Loucy (cell line): ENCODE measurements at regions not wholly inside any gene's neighbourhood (a gene's known extent, or its start where the extent isn't known, plus 50 kb on each side); places are given as distances from the start of the nearest gene placed in this dataset.

ENCODE experiments used
- H2AFZ ChIP-seq: fragments of 200-600 bp; sonication (generic); 2 replicates; pipeline ENCODE4 v1.6.0; 2016; ENCODE audit warnings: antibody characterized with exemption, mild to moderate bottlenecking, low read length, moderate library complexity
- H3F3A ChIP-seq: fragments of 200-600 bp; 2 replicates; pipeline ENCODE4 v1.6.0; 2016; ENCODE audit warnings: antibody characterized with exemption, low read depth, mild to moderate bottlenecking
- H3K27me3 ChIP-seq: fragments of 200-600 bp; sonication (generic); 2 replicates; pipeline ENCODE4 v1.6.1; 2014; ENCODE audit warnings: low read length, mild to moderate bottlenecking; ENCODE audit not compliant: insufficient read depth, poor library complexity, severe bottlenecking
- H3K36me3 ChIP-seq: fragments of 200-600 bp; sonication (generic); 2 replicates; pipeline ENCODE4 v1.6.1; 2016; ENCODE audit warnings: low read length; ENCODE audit not compliant: insufficient read depth
- H3K4me1 ChIP-seq: fragments of 200-600 bp; sonication (generic); 2 replicates; pipeline ENCODE4 v1.5.1; 2014; ENCODE audit warnings: low read length, mild to moderate bottlenecking; ENCODE audit not compliant: insufficient read depth, poor library complexity, severe bottlenecking
- H3K4me2 ChIP-seq: fragments of 200-600 bp; sonication (generic); 2 replicates; pipeline ENCODE4 v1.6.0; 2014; ENCODE audit warnings: antibody characterized with exemption, low read length, low read depth, mild to moderate bottlenecking; ENCODE audit not compliant: poor library complexity, severe bottlenecking
- H3K4me3 ChIP-seq: fragments of 200-600 bp; sonication (generic); 2 replicates; pipeline ENCODE4 v1.5.1; 2014; ENCODE audit warnings: low read length, mild to moderate bottlenecking, mixed read lengths; ENCODE audit not compliant: poor library complexity, severe bottlenecking
- H3K79me2 ChIP-seq: fragments of 200-600 bp; sonication (generic); 2 replicates; pipeline ENCODE4 v1.6.1; 2014; ENCODE audit warnings: low read length; ENCODE audit not compliant: insufficient read depth
- H3K9ac ChIP-seq: fragments of 200-600 bp; sonication (generic); 2 replicates; pipeline ENCODE4 v1.6.0; 2014; ENCODE audit warnings: mild to moderate bottlenecking, low read depth, low read length, moderate library complexity; ENCODE audit not compliant: poor library complexity, severe bottlenecking
- H3K9me2 ChIP-seq: fragments of 200-600 bp; sonication (generic); replicated peaks from 2 replicates; pipeline ENCODE4 v1.6.1; 2016; ENCODE audit warnings: low read depth, low read length, mixed read lengths
- H3K9me3 ChIP-seq: fragments of 200-600 bp; sonication (generic); 2 replicates; pipeline ENCODE4 v1.6.1; 2014; ENCODE audit warnings: mild to moderate bottlenecking, antibody characterized with exemption, low read length, low read depth; ENCODE audit not compliant: insufficient read depth
- H4K20me1 ChIP-seq: fragments of 200-600 bp; sonication (generic); 2 replicates; pipeline ENCODE4 v1.6.0; 2014; ENCODE audit warnings: antibody characterized with exemption, low read length, mild to moderate bottlenecking; ENCODE audit not compliant: insufficient read depth, poor library complexity, severe bottlenecking
- CTCF ChIP-seq: fragments of 200-600 bp; sonication (generic); conservative IDR thresholded peaks from 2 replicates; pipeline ENCODE4 v1.5.1; 2014; ENCODE audit warnings: mild to moderate bottlenecking, antibody characterized with exemption, low read length
- EZH2phosphoT487 ChIP-seq: fragments of 200-600 bp; IDR thresholded peaks from 2 replicates; pipeline ENCODE4 v1.6.1; 2018; ENCODE audit warnings: antibody characterized with exemption, mild to moderate bottlenecking, moderate library complexity, borderline replicate concordance

- Histone ChIP-seq H4K20me1 (no peaks in the 10 kb centered on the region), H3K4me3 (no peak overlapping the region)
These were observed 54.7 kb upstream of the JDP2 start for GRCh38 chr14:75373133-75373532.

GRCh38 chr14:75373616-75374015, 54.2 kb upstream of the JDP2 start:
- H3K79me2 ChIP-seq: no peaks in the 10 kb centered on the region

More at GRCh38 chr14:75373133-75373532, 54.7 kb upstream of the JDP2 start:
- Histone ChIP-seq H3K27me3 (no peaks in the 10 kb centered on the region), H2AFZ (no peak overlapping the region), H3K9ac (no peak overlapping the region), H3K36me3 (no peaks in the 10 kb centered on the region), H3K79me2 (no peaks in the 10 kb centered on the region), H3K4me2 (no peak overlapping the region), H3F3A (no peaks in the 10 kb centered on the region), H3K9me3 (no peaks in the 10 kb centered on the region), H3K9me2 (no peaks in the 10 kb centered on the region), H3K4me1 (no peaks in the 10 kb centered on the region)
- no peak for TF ChIP-seq EZH2phosphoT487
- no peak for TF ChIP-seq CTCF

GRCh38 chr14:75374911-75375310, 52.9 kb upstream of the JDP2 start:
- Histone ChIP-seq H3K4me2 (no peak overlapping the region), H3K4me1 (no peaks in the 10 kb centered on the region), H3K9me3 (no peaks in the 10 kb centered on the region), H3K36me3 (no peaks in the 10 kb centered on the region), H3K4me3 (no peak overlapping the region), H3K79me2 (no peaks in the 10 kb centered on the region), H2AFZ (no peak overlapping the region), H4K20me1 (no peaks in the 10 kb centered on the region), H3F3A (no peaks in the 10 kb centered on the region), H3K9ac (no peak overlapping the region), H3K27me3 (no peaks in the 10 kb centered on the region), H3K9me2 (no peaks in the 10 kb centered on the region)
- TF ChIP-seq EZH2phosphoT487 (no peak), CTCF (no peak)

More at GRCh38 chr14:75373616-75374015, 54.2 kb upstream of the JDP2 start:
- Histone ChIP-seq H3K4me2 (no peak overlapping the region), H3K9me3 (no peaks in the 10 kb centered on the region), H3K9ac (no peak overlapping the region), H3K4me1 (no peaks in the 10 kb centered on the region), H3K36me3 (no peaks in the 10 kb centered on the region), H3F3A (no peaks in the 10 kb centered on the region), H4K20me1 (no peaks in the 10 kb centered on the region), H3K9me2 (no peaks in the 10 kb centered on the region), H3K4me3 (no peak overlapping the region), H3K27me3 (no peaks in the 10 kb centered on the region), H2AFZ (no peak overlapping the region)
- TF ChIP-seq CTCF (no peak), EZH2phosphoT487 (no peak)
